Neural crest cell (in vitro differentiated cells): ENCODE measurements at regions not wholly inside any gene's neighbourhood (a gene's known extent, or its start where the extent isn't known, plus 50 kb on each side); places are given as distances from the start of the nearest gene placed in this dataset.

Experiments used
- DNase-seq: peaks from one replicate; pipeline ENCODE4 v3.0.0; 2021; ENCODE audit warnings: low read depth, mixed read lengths, low spot score
- H3K27ac Mint-ChIP-seq: one replicate; pipeline ENCODE4 v1.8.0; 2021; ENCODE audit warnings: mild to moderate bottlenecking, mixed read lengths; ENCODE audit not compliant: unreplicated experiment
- H3K27me3 Mint-ChIP-seq: 2 replicates; pipeline ENCODE4 v1.8.0; 2021; ENCODE audit warnings: low read depth, mild to moderate bottlenecking, mixed read lengths
- H3K36me3 Mint-ChIP-seq: 2 replicates; pipeline ENCODE4 v1.8.0; 2021; ENCODE audit warnings: low read depth, mild to moderate bottlenecking, mixed read lengths
- H3K4me1 Mint-ChIP-seq: 2 replicates; pipeline ENCODE4 v1.8.0; 2021; ENCODE audit warnings: mixed read lengths
- H3K4me3 Mint-ChIP-seq: one replicate; pipeline ENCODE4 v1.8.0; 2021; ENCODE audit warnings: mild to moderate bottlenecking, mixed read lengths
- H3K9me3 Mint-ChIP-seq: 2 replicates; pipeline ENCODE4 v1.8.0; 2021; ENCODE audit warnings: mixed read lengths
- TF ChIP-seq, protein P1 (sequence below): fragments of 200-600 bp; sonication (generic); conservative IDR thresholded peaks from 2 replicates; pipeline ENCODE4 v1.5.0; 2021; ENCODE audit warnings: antibody characterized with exemption, mild to moderate bottlenecking

DNA sequence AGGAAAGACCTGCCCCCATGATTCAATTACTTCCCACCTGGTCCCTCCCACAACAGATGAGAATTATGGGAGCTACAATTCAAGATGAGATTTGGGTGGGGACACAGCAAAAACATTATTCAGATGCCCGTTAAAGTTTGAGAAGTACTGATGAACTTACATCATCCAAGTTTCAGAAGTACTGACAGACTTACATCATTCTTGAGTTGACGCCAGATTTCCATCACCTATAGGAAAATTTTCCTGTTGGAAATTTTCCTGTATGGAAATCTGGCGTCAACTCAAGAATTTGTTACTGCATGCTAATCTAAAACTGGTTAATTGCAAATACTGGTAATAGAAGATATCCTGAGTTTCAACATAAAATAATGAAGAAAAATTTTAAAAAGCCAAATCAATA, 975.9 kb downstream of the MAT2B start:
- Mint-ChIP-seq H3K27ac (no peak overlapping the region), H3K4me3 (no peak overlapping the region), H3K9me3 (no peaks in the 10 kb centered on the region), H3K4me1 (no peaks in the 10 kb centered on the region), H3K36me3 (no peaks in the 10 kb centered on the region), H3K27me3 (no peaks in the 10 kb centered on the region)
- TF ChIP-seq, protein P1, sequence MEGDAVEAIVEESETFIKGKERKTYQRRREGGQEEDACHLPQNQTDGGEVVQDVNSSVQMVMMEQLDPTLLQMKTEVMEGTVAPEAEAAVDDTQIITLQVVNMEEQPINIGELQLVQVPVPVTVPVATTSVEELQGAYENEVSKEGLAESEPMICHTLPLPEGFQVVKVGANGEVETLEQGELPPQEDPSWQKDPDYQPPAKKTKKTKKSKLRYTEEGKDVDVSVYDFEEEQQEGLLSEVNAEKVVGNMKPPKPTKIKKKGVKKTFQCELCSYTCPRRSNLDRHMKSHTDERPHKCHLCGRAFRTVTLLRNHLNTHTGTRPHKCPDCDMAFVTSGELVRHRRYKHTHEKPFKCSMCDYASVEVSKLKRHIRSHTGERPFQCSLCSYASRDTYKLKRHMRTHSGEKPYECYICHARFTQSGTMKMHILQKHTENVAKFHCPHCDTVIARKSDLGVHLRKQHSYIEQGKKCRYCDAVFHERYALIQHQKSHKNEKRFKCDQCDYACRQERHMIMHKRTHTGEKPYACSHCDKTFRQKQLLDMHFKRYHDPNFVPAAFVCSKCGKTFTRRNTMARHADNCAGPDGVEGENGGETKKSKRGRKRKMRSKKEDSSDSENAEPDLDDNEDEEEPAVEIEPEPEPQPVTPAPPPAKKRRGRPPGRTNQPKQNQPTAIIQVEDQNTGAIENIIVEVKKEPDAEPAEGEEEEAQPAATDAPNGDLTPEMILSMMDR, result no peak
- no peak for DNase-seq

DNA sequence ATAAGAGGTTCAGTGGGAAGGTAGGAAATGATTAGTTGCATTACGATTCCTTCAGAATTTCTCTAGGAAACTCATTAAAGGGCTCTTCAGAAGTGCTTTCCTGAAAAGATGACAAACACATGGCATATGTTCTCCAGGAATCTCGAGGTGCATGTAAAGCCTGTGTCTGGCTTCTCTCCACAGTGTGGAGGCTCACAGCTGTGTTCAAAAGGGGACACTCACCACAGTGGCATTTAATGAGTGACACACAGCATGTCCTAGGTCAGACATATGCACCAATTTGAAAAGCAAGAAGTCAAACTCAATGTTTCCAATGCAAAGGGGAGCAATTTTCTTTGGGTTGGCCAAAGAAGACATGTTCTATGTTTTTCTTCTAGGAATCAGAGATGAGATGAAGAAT, 976.9 kb downstream of the MAT2B start:
- Mint-ChIP-seq H3K36me3 (no peaks in the 10 kb centered on the region), H3K9me3 (no peaks in the 10 kb centered on the region), H3K4me3 (no peak overlapping the region), H3K27me3 (no peaks in the 10 kb centered on the region), H3K27ac (no peak overlapping the region), H3K4me1 (no peaks in the 10 kb centered on the region)
- TF ChIP-seq, protein P1, result no peak
- no peak for DNase-seq

DNA sequence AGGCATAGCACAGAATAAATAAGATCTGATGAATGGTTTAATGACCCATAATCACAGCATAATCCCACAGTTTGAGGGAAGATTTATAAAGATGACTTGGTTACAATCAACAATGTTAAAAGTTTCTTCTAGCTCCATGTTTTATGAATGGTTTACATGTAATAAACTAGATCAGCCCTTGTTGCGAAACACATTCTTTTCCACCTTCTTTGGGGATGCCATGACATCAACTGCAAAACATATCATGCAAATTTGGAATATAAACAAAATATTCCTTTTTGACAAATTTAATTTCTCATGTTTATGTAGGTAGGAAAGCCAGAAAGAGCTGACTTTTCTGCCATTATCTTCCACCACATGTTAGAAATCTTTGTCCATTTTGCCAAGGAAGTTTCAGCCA, 979.5 kb downstream of the MAT2B start:
- no peaks in the 10 kb centered on the region for H3K4me1 Mint-ChIP-seq
- no peak for DNase-seq
- H3K27me3 Mint-ChIP-seq, result no peaks in the 10 kb centered on the region
- H3K4me3 Mint-ChIP-seq, result no peak overlapping the region
- H3K9me3 Mint-ChIP-seq, result no peaks in the 10 kb centered on the region
- TF ChIP-seq, protein P1, result no peak
- H3K36me3 Mint-ChIP-seq, result no peaks in the 10 kb centered on the region
- no peak overlapping the region for H3K27ac Mint-ChIP-seq

DNA sequence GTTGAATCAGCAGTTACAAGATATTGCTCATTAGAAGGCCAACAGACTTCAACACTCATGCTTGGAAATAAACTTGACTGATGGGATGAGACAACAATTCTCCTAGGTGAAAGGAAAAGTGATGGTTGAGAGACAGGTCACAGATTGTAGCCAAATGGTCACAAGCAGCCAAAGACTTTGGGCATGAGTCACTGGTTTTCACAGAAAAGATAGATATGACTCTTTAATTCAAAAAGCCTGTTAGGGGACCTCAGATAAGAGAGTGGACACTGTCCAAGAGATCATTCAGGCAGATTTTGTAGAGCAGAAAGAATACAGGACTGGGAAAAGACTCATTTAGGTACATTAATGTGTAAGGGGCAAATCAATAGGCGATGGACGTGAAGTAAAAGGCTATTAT, 982.5 kb downstream of the MAT2B start:
- Mint-ChIP-seq H3K36me3 (no peaks in the 10 kb centered on the region), H3K27ac (no peak overlapping the region), H3K4me3 (no peak overlapping the region), H3K27me3 (no peaks in the 10 kb centered on the region), H3K9me3 (peaks cover 3% of the 10 kb centered on the region), H3K4me1 (no peaks in the 10 kb centered on the region)
- TF ChIP-seq, protein P1, result no peak
- DNase-seq, result no peak

DNA sequence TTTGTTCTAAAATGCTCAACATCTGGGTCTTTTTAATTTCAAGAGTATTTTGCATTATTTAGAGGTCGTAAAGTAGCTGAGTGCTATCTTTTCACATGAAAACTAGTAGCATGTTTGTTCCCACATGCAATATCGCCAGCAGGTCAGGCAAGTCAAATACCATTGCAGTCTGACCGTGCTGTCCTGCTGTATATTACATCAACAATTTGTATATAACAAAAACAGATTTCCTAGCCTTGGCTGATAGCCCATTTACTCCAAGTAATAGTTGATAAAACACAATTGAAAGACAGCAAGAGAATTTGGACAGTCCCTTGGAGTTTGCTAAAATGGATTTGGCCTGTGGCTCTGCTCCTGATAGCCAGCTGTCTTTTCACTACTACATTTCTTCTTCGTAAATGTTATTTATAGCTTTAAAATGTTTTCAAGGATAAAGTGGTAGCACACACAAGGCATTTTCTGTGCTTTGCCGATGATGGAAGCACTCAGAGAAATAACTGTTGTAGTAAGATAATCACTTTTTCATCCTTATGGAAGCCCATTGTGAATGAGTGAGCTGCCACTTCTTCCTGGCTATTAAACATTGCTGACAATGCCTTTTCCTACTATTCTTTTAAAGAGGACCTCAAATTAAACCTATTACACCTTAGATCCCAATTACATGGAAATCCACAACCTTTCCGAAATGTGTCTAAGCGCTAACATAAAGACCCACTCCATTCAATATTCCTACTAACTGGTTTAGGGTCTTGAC, 992.1 kb downstream of the MAT2B start:
- H3K4me1 Mint-ChIP-seq, result peaks cover 4% of the 10 kb centered on the region
- H3K36me3 Mint-ChIP-seq, result no peaks in the 10 kb centered on the region
- no peak overlapping the region for H3K27ac Mint-ChIP-seq
- no peak for DNase-seq
- H3K27me3 Mint-ChIP-seq, result no peaks in the 10 kb centered on the region
- peaks cover 2% of the 10 kb centered on the region for H3K9me3 Mint-ChIP-seq
- no peak overlapping the region for H3K4me3 Mint-ChIP-seq
- TF ChIP-seq, protein P1, result no peak
